Mesothelial cell of epicardium (in vitro differentiated cells): ENCODE measurements at regions not wholly inside any gene's neighbourhood (a gene's known extent, or its start where the extent isn't known, plus 50 kb on each side); places are given as distances from the start of the nearest gene placed in this dataset.

Source experiments
- DNase-seq, 2 experiments: peaks; one replicate each; pipeline ENCODE4 v3.0.0; 2021; ENCODE audit warnings: low spot score in 2 of 2; ENCODE audit not compliant: unreplicated experiment in 2 of 2
- H3K27ac Mint-ChIP-seq: 2 replicates; pipeline ENCODE4 v1.8.0; 2021; ENCODE audit warnings: mixed read lengths
- H3K27me3 Mint-ChIP-seq: 2 replicates; pipeline ENCODE4 v1.8.0; 2021; ENCODE audit warnings: low read depth, mixed read lengths
- H3K36me3 Mint-ChIP-seq: 2 replicates; pipeline ENCODE4 v1.8.0; 2021; ENCODE audit warnings: mixed read lengths
- H3K4me1 Mint-ChIP-seq: 2 replicates; pipeline ENCODE4 v1.8.0; 2021; ENCODE audit warnings: mixed read lengths
- H3K4me3 Mint-ChIP-seq: 2 replicates; pipeline ENCODE4 v1.8.0; 2021; ENCODE audit warnings: mild to moderate bottlenecking, moderate library complexity, mixed read lengths
- H3K9me3 Mint-ChIP-seq: 2 replicates; pipeline ENCODE4 v1.8.0; 2021; ENCODE audit warnings: mixed read lengths
- TF ChIP-seq, protein P1 (sequence below): fragments of 200-600 bp; sonication (generic); IDR thresholded peaks from one replicate; pipeline ENCODE4 v1.5.0; 2021; ENCODE audit warnings: antibody characterized with exemption; ENCODE audit not compliant: unreplicated experiment

DNA sequence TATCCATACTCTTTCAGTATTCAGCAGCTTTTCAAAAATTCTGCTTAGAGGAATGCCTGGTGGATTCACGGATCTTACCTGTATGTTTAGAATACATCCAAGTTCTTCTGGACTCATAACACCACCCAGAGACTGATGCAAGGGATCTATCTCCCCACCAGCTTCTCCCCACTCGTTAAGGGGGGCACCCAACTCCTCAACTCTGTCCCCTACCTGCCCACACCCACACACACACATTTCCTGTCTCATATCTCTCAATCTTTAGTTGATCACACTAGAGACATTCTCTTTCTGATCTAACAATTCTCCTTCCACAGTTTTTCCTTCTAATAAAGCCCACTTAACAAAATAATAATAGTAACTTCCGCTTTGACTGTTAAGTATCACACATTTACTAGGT, 110.1 kb downstream of the DLEU7 start:
- Mint-ChIP-seq H3K36me3 (peaks cover 2% of the 10 kb centered on the region), H3K4me3 (no peak overlapping the region), H3K27ac (no peak overlapping the region), H3K27me3 (no peaks in the 10 kb centered on the region), H3K9me3 (peaks cover 36% of the 10 kb centered on the region), H3K4me1 (peaks cover 23% of the 10 kb centered on the region)
- TF ChIP-seq, protein P1, sequence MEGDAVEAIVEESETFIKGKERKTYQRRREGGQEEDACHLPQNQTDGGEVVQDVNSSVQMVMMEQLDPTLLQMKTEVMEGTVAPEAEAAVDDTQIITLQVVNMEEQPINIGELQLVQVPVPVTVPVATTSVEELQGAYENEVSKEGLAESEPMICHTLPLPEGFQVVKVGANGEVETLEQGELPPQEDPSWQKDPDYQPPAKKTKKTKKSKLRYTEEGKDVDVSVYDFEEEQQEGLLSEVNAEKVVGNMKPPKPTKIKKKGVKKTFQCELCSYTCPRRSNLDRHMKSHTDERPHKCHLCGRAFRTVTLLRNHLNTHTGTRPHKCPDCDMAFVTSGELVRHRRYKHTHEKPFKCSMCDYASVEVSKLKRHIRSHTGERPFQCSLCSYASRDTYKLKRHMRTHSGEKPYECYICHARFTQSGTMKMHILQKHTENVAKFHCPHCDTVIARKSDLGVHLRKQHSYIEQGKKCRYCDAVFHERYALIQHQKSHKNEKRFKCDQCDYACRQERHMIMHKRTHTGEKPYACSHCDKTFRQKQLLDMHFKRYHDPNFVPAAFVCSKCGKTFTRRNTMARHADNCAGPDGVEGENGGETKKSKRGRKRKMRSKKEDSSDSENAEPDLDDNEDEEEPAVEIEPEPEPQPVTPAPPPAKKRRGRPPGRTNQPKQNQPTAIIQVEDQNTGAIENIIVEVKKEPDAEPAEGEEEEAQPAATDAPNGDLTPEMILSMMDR = no peak
- no peak for DNase-seq

DNA sequence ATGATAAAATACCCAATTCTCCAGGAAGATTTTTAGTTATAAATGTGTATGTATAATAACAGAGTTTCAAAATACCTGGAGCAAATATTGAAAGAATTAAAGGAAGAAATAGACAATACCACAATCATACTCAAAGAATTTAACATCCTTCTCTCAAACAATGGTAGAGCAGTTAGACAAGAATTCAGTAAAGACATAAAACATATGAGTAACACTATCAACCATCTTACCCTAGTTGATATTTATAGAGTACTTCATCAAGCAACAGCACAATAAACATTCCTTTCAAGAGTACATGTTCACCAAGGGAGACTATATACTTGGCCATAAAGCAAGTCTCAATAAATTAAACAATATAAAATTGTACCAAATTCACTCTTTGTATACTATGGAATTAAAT, 108.4 kb downstream of the DLEU7 start:
- H3K36me3 Mint-ChIP-seq = peaks cover 2% of the 10 kb centered on the region
- H3K4me3 Mint-ChIP-seq = no peak overlapping the region
- H3K27me3 Mint-ChIP-seq = no peaks in the 10 kb centered on the region
- TF ChIP-seq, protein P1 = no peak
- no peak overlapping the region for H3K27ac Mint-ChIP-seq
- DNase-seq = no peak
- peaks cover 20% of the 10 kb centered on the region for H3K4me1 Mint-ChIP-seq
- H3K9me3 Mint-ChIP-seq = peaks cover 27% of the 10 kb centered on the region

DNA sequence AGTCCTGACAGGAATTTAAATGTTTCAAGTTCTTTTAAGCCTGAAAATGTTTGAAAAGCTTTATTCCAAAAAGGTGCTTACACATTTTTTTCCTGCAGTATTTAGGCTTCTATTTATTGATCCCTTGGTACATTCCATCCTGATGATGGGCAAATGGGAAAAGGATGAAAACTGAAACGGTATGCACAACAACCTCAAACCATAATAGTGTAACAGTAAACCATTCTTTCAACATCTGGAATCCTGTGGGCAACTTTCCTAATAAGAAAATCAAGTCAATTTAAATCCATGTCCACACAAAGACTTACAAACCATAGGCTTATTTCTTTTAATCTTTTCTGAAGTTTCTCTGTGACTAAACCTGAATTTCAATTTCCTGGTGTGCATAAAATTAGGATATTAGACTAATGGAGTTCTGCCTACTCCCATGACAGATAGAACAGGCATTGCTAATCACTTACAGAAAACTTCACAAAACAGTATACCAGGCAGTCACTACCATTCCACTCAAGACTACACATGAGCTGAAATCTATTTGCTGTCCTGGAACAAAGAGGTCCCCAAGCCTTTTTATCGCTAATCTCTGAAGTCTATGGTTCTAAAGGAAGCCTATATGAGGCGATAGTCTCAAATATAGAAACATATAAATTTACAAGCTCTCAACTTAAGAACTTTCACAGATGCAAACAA, 103.3 kb downstream of the DLEU7 start:
- no peak for DNase-seq
- peaks cover 9% of the 10 kb centered on the region for H3K9me3 Mint-ChIP-seq
- H3K27ac Mint-ChIP-seq = no peak overlapping the region
- H3K4me1 Mint-ChIP-seq = no peaks in the 10 kb centered on the region
- H3K4me3 Mint-ChIP-seq = no peak overlapping the region
- TF ChIP-seq, protein P1 = no peak
- H3K27me3 Mint-ChIP-seq = peaks cover 2% of the 10 kb centered on the region
- H3K36me3 Mint-ChIP-seq = no peaks in the 10 kb centered on the region

DNA sequence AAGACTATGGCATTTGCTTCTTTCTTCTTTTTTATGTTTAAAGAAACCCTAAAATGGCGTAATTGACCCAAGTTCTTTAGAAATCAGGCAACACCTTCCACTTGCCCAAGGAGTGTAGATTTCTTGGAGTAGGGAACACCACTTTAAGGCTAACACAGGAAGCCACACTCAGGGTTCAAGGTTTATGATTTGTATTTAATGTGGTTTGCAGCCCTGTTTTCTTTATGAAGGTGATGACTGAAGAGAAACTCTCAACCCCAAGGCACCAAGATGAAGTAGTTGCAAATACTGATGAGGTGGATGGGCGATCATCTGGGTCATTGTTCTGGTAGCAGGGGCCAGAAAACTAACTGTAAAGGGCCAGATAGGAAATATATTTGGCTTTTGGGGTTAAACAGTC, 101.1 kb downstream of the DLEU7 start:
- Mint-ChIP-seq H3K27me3 (peaks cover 2% of the 10 kb centered on the region), H3K4me1 (no peaks in the 10 kb centered on the region), H3K4me3 (no peak overlapping the region), H3K27ac (no peak overlapping the region), H3K9me3 (peaks cover 9% of the 10 kb centered on the region), H3K36me3 (no peaks in the 10 kb centered on the region)
- no peak for DNase-seq
- TF ChIP-seq, protein P1 = no peak

DNA sequence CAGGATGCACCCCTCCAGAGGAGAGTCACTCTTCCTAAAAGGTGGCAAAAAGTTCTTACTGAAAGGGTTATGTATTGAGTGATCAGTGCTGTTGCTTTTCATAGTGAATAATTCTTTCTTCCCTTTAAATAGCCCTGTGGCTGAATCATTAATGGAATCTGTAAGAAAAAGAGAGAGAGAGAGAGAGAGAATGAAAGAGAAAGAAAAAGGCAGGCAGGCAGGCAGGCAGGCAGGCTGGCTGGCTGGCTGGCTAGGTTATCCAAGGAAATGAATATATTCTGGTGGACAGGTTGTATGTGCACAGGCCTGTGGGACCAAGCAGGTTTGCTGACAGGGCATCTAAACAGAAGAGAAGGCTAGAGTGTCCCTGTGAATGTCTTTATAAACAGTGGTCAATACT, 100.5 kb downstream of the DLEU7 start:
- no peaks in the 10 kb centered on the region for H3K36me3 Mint-ChIP-seq
- DNase-seq = no peak
- peaks cover 9% of the 10 kb centered on the region for H3K9me3 Mint-ChIP-seq
- no peak overlapping the region for H3K27ac Mint-ChIP-seq
- H3K4me3 Mint-ChIP-seq = no peak overlapping the region
- peaks cover 2% of the 10 kb centered on the region for H3K27me3 Mint-ChIP-seq
- no peaks in the 10 kb centered on the region for H3K4me1 Mint-ChIP-seq
- TF ChIP-seq, protein P1 = no peak

DNA sequence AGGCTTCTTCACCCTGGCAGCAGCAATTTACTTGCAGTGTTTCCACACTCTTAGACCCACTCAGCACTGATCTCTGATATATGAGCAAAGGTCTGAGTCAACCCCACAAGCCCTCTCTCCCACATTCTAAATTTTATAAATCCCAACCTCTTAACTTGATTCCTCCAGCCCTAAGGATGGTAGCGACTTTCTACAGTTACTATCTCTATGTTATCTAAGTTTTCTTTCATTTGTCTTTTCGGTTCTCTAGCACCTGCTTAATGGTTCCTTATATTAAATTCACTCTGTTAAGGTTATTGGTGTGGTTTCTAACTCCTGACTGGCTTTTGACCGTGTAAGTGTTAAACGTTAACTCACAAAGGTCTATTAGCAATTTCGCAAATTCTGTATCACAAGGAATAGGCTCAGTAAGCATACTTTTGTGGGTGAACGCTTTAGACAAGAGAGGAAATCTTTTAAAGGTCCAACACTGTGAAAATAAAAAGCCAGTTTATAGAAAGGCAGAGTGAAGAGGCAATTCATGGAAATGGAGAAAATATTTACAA, 99.3 kb downstream of the DLEU7 start:
- Mint-ChIP-seq H3K27me3 (peaks cover 3% of the 10 kb centered on the region), H3K9me3 (peaks cover 9% of the 10 kb centered on the region), H3K4me3 (no peak overlapping the region), H3K4me1 (no peaks in the 10 kb centered on the region), H3K36me3 (no peaks in the 10 kb centered on the region), H3K27ac (no peak overlapping the region)
- TF ChIP-seq, protein P1 = no peak
- DNase-seq = no peak
